DND-41 (cell line): ENCODE measurements at regions not wholly inside any gene's neighbourhood (a gene's known extent, or its start where the extent isn't known, plus 50 kb on each side); places are given as distances from the start of the nearest gene placed in this dataset.

ENCODE experiments used
- ATAC-seq: fragments of 200-7000 bp; cut with Tn5 transposase; 3 replicates; pipeline ENCODE4 v1.9.1; 2021; ENCODE audit warnings: low read depth; ENCODE audit not compliant: insufficient read depth
- DNase-seq: peaks from one replicate; pipeline ENCODE4 v3.0.0-alpha.2; 2020
- H2AFZ ChIP-seq: 2 replicates; pipeline ENCODE4 v1.6.0; 2012; ENCODE audit warnings: low read depth, low read length
- H3K27ac ChIP-seq: 2 replicates; pipeline ENCODE4 v1.5.1; 2012; ENCODE audit warnings: low read length, inconsistent platforms
- H3K27me3 ChIP-seq: fragments of 200-600 bp; sonication (generic); 2 replicates; pipeline ENCODE4 v1.6.0; 2012; ENCODE audit warnings: low read length, mild to moderate bottlenecking, inconsistent platforms; ENCODE audit not compliant: insufficient read depth, poor library complexity
- H3K36me3 ChIP-seq: 2 replicates; pipeline ENCODE4 v1.5.1; 2012; ENCODE audit warnings: low read length, inconsistent platforms; ENCODE audit not compliant: insufficient read depth
- H3K4me1 ChIP-seq: 2 replicates; pipeline ENCODE4 v1.5.1; 2012; ENCODE audit warnings: mild to moderate bottlenecking, low read length; ENCODE audit not compliant: insufficient read depth
- H3K4me2 ChIP-seq: 2 replicates; pipeline ENCODE4 v1.6.0; 2012; ENCODE audit warnings: mild to moderate bottlenecking, moderate library complexity, low read length, inconsistent platforms; ENCODE audit not compliant: insufficient read depth
- H3K4me3 ChIP-seq, 2 experiments: fragments of 200-600 bp in 1 of 2; shearing (Covaris generic) in 1 of 2; 2 replicates each; pipeline ENCODE4 v1.5.1; 2012 to 2016; ENCODE audit warnings: inconsistent platforms in 2 of 2, low read length in 2 of 2, mild to moderate bottlenecking in 2 of 2, low read depth in 1 of 2, moderate library complexity in 1 of 2
- H3K79me2 ChIP-seq: 2 replicates; pipeline ENCODE4 v1.6.0; 2012; ENCODE audit warnings: low read length, inconsistent platforms; ENCODE audit not compliant: insufficient read depth
- H3K9ac ChIP-seq: 2 replicates; pipeline ENCODE4 v1.6.0; 2012; ENCODE audit warnings: low read depth, mild to moderate bottlenecking, inconsistent platforms, low read length, moderate library complexity
- H3K9me3 ChIP-seq: 2 replicates; pipeline ENCODE4 v1.5.1; 2012; ENCODE audit warnings: low read length, moderate library complexity, mild to moderate bottlenecking, inconsistent platforms; ENCODE audit not compliant: insufficient read depth, severe bottlenecking
- H4K20me1 ChIP-seq: 2 replicates; pipeline ENCODE4 v1.6.0; 2012; ENCODE audit warnings: low read length; ENCODE audit not compliant: insufficient read depth
- EZH2 ChIP-seq: IDR thresholded peaks from 3 replicates; pipeline ENCODE4 v1.6.1; 2012; ENCODE audit warnings: borderline replicate concordance, low read depth, mild to moderate bottlenecking, moderate library complexity, low read length, inconsistent platforms; ENCODE audit not compliant: severe bottlenecking
- TF ChIP-seq, protein P1 (sequence below): IDR thresholded peaks from 2 replicates; pipeline ENCODE4 v1.5.1; 2012; ENCODE audit warnings: borderline replicate concordance, low read length, moderate library complexity, mild to moderate bottlenecking; ENCODE audit not compliant: poor library complexity, severe bottlenecking; ENCODE audit errors: extremely low read depth

DNA sequence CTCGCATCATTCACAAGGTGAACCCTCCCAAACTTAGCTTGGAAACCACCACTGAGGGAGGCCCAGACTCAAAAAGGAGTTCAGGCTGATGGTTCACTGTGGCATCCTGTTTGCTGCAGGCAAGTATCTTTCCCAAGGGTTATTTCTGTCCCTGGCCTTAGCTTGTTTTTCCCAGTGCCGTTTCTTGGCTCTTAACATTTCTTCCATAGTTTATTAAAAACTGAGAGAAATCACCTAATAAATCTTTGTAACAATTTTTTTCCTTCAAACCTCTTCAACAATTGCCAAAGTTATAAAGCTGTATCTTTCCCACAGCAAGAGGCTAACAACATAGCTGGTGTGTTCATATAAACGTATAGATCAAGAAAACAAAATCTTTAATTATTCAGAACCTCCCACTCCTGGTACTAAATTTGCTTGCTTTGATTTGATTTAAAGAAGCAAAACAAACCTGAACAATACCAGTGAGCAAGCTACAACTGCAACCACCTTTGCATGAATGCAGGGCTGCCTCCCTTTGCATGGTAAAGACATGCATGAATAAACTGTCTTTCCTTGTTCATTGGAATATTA lies 234.9 kb upstream of the STT3B start:
- H3K79me2 ChIP-seq: no peaks in the 10 kb centered on the region
- no peaks in the 10 kb centered on the region for H3K27me3 ChIP-seq
- H3K36me3 ChIP-seq: no peaks in the 10 kb centered on the region
- H3K4me2 ChIP-seq: no peak overlapping the region
- H3K9me3 ChIP-seq: peaks cover 3% of the 10 kb centered on the region
- H3K4me3 ChIP-seq: no peak overlapping the region
- H3K9ac ChIP-seq: no peak overlapping the region
- ATAC-seq (no peak), DNase-seq (no peak)
- H2AFZ ChIP-seq: no peak overlapping the region
- H3K4me1 ChIP-seq: peaks cover 16% of the 10 kb centered on the region
- no peaks in the 10 kb centered on the region for H4K20me1 ChIP-seq
- no peak overlapping the region for H3K27ac ChIP-seq
- TF ChIP-seq EZH2: no peak
- TF ChIP-seq, protein P1, sequence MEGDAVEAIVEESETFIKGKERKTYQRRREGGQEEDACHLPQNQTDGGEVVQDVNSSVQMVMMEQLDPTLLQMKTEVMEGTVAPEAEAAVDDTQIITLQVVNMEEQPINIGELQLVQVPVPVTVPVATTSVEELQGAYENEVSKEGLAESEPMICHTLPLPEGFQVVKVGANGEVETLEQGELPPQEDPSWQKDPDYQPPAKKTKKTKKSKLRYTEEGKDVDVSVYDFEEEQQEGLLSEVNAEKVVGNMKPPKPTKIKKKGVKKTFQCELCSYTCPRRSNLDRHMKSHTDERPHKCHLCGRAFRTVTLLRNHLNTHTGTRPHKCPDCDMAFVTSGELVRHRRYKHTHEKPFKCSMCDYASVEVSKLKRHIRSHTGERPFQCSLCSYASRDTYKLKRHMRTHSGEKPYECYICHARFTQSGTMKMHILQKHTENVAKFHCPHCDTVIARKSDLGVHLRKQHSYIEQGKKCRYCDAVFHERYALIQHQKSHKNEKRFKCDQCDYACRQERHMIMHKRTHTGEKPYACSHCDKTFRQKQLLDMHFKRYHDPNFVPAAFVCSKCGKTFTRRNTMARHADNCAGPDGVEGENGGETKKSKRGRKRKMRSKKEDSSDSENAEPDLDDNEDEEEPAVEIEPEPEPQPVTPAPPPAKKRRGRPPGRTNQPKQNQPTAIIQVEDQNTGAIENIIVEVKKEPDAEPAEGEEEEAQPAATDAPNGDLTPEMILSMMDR: no peak

DNA sequence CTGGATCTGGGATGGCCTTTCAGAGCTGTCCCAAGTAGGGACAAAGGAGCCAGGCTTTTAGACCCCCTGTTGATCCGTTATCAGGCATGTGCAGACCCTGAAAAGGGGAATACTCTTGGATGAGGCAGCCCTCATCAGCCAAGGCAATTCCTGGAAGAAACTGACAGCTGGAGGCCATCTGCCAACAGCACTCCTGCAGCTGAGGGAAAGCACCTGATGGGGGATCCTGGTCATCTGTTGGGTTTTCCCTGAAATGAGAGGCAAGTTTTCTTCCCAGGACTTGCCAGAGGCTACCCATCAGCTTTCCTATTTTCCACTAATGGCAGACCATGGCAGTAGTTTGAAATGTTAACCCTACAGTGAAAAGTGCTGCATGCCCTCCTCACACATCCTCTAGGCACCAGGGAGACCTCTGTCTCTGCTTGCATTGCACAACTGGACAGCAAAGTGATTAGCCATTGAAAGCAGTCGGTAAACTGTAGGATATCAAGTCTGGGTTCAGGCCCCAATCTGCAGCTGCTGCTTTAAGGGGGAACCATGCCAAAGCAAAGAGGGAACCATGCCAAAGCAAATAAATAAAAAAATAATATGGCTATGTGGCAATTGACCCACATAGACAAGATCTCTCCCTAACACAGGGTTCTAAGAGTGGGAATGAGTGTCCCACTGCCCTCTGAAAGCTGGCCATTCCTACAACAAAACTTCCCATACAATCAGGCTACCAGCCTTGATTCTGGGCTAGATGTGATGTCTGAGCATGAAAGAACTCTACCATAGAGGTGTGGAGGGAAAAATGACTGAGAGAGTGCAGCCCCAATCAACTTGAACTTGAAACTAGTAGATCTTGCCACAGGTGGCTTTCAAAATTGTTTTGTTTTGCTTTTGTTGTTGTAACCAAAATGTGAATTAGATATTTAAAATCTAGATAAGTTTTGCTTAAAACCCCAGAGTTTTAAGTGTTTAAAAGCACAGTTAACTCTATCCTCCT lies 232.0 kb upstream of the STT3B start:
- peaks cover 3% of the 10 kb centered on the region for H3K9me3 ChIP-seq
- H3K27ac ChIP-seq: no peak overlapping the region
- no peak overlapping the region for H2AFZ ChIP-seq
- no peak overlapping the region for H3K4me3 ChIP-seq
- H3K4me1 ChIP-seq: no peaks in the 10 kb centered on the region
- no peak for TF ChIP-seq EZH2
- TF ChIP-seq, protein P1: no peak
- ATAC-seq (no peak), DNase-seq (no peak)
- no peaks in the 10 kb centered on the region for H3K79me2 ChIP-seq
- no peaks in the 10 kb centered on the region for H4K20me1 ChIP-seq
- no peaks in the 10 kb centered on the region for H3K27me3 ChIP-seq
- no peak overlapping the region for H3K4me2 ChIP-seq
- no peak overlapping the region for H3K9ac ChIP-seq
- H3K36me3 ChIP-seq: no peaks in the 10 kb centered on the region

DNA sequence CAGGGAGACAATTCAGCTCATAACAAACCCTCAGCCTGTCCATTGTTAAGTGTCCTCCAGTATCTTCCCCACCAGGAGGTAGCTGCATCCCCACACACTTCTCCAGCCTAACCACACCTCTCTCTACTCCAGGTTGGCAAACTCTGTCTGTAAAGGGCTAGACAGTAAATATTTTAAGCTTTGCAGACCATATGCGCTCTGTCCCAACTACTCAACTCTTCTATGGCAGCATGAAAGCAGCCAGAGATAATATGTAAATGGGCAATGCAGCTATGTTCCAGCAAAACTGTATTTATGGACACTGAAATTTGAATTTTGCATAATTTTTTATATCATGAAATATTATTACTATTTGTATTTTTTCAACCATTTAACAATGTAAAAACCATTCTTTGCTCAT lies 230.4 kb upstream of the STT3B start:
- DNase-seq (no peak), ATAC-seq (no peak)
- H2AFZ ChIP-seq: no peak overlapping the region

More for the DNA sequence above, 230.4 kb upstream of the STT3B start:
- no peaks in the 10 kb centered on the region for H3K27me3 ChIP-seq
- H3K79me2 ChIP-seq: no peaks in the 10 kb centered on the region
- no peaks in the 10 kb centered on the region for H4K20me1 ChIP-seq
- peaks cover 3% of the 10 kb centered on the region for H3K9me3 ChIP-seq
- no peak overlapping the region for H3K27ac ChIP-seq
- H3K9ac ChIP-seq: no peak overlapping the region
- H3K4me3 ChIP-seq: no peak overlapping the region
- no peaks in the 10 kb centered on the region for H3K36me3 ChIP-seq
- no peaks in the 10 kb centered on the region for H3K4me1 ChIP-seq
- H3K4me2 ChIP-seq: no peak overlapping the region
- TF ChIP-seq, protein P1: no peak
- no peak for TF ChIP-seq EZH2
